A549 (cell line): ENCODE measurements at regions not wholly inside any gene's neighbourhood (a gene's known extent, or its start where the extent isn't known, plus 50 kb on each side); places are given as distances from the start of the nearest gene placed in this dataset.

Experiments
- CTCF ChIP-seq: fragments of >200 bp; sonication (Bioruptor Twin); formaldehyde crosslinking; IDR thresholded peaks from 3 replicates; pipeline ENCODE4 v1.5.1; 2016
- PBX3 ChIP-seq: IDR thresholded peaks from 2 replicates; pipeline ENCODE4 v1.6.1; 2012
- POLR2A ChIP-seq: IDR thresholded peaks from 2 replicates; pipeline ENCODE4 v1.6.1; 2012; ENCODE audit warnings: mild to moderate bottlenecking, low read length
- ZFP36 ChIP-seq: fragments of 450-650 bp; IDR thresholded peaks from 2 replicates; pipeline ENCODE4 v1.6.1; 2014; ENCODE audit warnings: borderline replicate concordance; ENCODE audit not compliant: partially characterized antibody
- ZSCAN20 ChIP-seq: fragments of 250-450 bp; sonication (Bioruptor Pico); IDR thresholded peaks from 2 replicates; pipeline ENCODE4 v1.8.0; 2022; ENCODE audit warnings: mild to moderate bottlenecking, moderate library complexity

DNA sequence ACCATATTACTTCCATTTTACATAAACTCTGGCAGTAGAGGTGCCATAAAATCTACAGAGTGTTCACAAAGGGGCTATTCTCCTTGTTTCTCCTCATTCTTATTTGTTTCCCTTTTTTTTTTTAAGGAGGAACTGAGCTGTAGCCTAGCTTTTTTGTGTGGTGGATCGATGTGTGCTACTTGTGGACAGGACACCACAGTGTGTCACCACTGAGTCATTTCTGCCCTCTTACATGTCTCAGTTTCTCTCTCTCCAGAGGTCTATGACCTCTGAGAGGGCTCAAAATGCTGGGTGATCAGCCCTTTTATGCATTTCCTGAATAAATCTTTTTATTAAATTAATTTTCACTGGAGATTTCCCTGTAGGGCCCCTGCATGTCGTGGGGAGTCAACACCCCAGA, 370.2 kb downstream of the ADGRD1 start:
- TF ChIP-seq CTCF (no peak), PBX3 (no peak), POLR2A (no peak), ZFP36 (no peak), ZSCAN20 (CRISPR knock-in tag) (no peak)
